ENCODE measurements at regions not wholly inside any gene's neighbourhood (a gene's known extent, or its start where the extent isn't known, plus 50 kb on each side); places are given as distances from the start of the nearest gene placed in this dataset.

DNA sequence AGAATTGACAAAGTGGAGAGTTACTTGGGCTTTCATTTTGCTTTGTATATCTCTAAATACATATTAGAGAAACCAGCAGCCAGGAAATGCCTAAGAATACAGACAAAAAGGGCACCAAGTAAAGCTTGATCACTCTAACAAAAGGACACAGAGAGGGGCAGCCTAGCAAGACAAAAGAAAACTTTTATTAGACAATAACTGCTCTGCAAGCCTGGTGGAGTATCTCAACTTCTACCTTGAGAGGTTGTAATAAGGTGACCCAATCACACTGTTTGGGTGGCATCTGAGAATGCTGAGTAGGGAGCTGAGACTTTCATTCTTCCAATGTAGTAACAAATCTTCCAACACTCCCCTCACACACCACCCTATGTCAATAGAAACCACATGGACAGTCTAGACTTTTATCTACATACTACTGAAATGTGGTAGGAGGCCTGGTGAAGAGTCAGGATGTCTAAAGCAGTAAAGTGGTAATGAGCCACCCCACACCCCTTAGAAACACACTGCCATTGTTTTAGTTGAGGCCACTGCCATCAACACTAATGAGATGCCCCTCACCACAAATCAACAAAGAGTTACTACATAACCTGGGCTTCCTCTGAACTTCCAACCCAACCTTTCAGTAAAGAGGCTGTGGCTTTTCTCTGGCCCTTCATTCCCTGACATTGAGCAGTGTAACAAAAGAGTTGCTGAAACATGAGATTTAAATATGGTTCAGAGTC, 726.7 kb upstream of the POU3F3 start:
- no peak for DNase-seq
- TF ChIP-seq ELF1 (IDR thresholded peaks at IDR 0.05), result no peak
- no peak for TF ChIP-seq GATA2 (CRISPR knock-in tag; IDR thresholded peaks at IDR 0.05)
- TF ChIP-seq, protein P1, sequence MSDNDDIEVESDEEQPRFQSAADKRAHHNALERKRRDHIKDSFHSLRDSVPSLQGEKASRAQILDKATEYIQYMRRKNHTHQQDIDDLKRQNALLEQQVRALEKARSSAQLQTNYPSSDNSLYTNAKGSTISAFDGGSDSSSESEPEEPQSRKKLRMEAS (IDR thresholded peaks at IDR 0.05; ENCODE audit: low read depth), result no peak
- no peak for TF ChIP-seq NFIC (IDR thresholded peaks at IDR 0.05; ENCODE audit: borderline replicate concordance)
- no peak for TF ChIP-seq YY1 (IDR thresholded peaks at IDR 0.05; ENCODE audit: low read depth)
- no peak for TF ChIP-seq POLR2AphosphoS5 (IDR thresholded peaks at IDR 0.05; ENCODE audit: low read depth, low read length)
- no peak for TF ChIP-seq GABPA (IDR thresholded peaks at IDR 0.05; ENCODE audit: low read depth)
- TF ChIP-seq TEAD4 (IDR thresholded peaks at IDR 0.05; ENCODE audit: borderline replicate concordance, insufficient read depth), result no peak
- TF ChIP-seq CHD2 (IDR thresholded peaks at IDR 0.05; ENCODE audit: low read length, partially characterized antibody), result no peak
- TF ChIP-seq, protein P2, sequence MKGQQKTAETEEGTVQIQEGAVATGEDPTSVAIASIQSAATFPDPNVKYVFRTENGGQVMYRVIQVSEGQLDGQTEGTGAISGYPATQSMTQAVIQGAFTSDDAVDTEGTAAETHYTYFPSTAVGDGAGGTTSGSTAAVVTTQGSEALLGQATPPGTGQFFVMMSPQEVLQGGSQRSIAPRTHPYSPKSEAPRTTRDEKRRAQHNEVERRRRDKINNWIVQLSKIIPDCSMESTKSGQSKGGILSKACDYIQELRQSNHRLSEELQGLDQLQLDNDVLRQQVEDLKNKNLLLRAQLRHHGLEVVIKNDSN (IDR thresholded peaks at IDR 0.05; ENCODE audit: borderline replicate concordance, low read depth), result no peak
- no peak for TF ChIP-seq NRF1 (IDR thresholded peaks at IDR 0.05; ENCODE audit: low read depth, low read length)
- TF ChIP-seq, protein P3, sequence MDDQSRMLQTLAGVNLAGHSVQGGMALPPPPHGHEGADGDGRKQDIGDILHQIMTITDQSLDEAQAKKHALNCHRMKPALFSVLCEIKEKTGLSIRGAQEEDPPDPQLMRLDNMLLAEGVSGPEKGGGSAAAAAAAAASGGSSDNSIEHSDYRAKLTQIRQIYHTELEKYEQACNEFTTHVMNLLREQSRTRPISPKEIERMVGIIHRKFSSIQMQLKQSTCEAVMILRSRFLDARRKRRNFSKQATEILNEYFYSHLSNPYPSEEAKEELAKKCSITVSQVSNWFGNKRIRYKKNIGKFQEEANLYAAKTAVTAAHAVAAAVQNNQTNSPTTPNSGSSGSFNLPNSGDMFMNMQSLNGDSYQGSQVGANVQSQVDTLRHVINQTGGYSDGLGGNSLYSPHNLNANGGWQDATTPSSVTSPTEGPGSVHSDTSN (IDR thresholded peaks at IDR 0.05), result no peak
- TF ChIP-seq MXI1 (IDR thresholded peaks at IDR 0.05; ENCODE audit: low read depth, low read length), result no peak
- no peak for TF ChIP-seq SIN3A (IDR thresholded peaks at IDR 0.05; ENCODE audit: borderline replicate concordance, low read depth, low read length)
- TF ChIP-seq FOSL2 (IDR thresholded peaks at IDR 0.05; ENCODE audit: borderline replicate concordance, low read depth), result no peak
- TF ChIP-seq, protein P4, sequence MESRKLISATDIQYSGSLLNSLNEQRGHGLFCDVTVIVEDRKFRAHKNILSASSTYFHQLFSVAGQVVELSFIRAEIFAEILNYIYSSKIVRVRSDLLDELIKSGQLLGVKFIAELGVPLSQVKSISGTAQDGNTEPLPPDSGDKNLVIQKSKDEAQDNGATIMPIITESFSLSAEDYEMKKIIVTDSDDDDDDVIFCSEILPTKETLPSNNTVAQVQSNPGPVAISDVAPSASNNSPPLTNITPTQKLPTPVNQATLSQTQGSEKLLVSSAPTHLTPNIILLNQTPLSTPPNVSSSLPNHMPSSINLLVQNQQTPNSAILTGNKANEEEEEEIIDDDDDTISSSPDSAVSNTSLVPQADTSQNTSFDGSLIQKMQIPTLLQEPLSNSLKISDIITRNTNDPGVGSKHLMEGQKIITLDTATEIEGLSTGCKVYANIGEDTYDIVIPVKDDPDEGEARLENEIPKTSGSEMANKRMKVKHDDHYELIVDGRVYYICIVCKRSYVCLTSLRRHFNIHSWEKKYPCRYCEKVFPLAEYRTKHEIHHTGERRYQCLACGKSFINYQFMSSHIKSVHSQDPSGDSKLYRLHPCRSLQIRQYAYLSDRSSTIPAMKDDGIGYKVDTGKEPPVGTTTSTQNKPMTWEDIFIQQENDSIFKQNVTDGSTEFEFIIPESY (IDR thresholded peaks at IDR 0.05; ENCODE audit: borderline replicate concordance, low read depth), result no peak
- TF ChIP-seq JUND (IDR thresholded peaks at IDR 0.05), result no peak
- no peak for TF ChIP-seq EZH2phosphoT487 (IDR thresholded peaks at IDR 0.05; ENCODE audit: borderline replicate concordance, low read depth)
- TF ChIP-seq, protein P5, sequence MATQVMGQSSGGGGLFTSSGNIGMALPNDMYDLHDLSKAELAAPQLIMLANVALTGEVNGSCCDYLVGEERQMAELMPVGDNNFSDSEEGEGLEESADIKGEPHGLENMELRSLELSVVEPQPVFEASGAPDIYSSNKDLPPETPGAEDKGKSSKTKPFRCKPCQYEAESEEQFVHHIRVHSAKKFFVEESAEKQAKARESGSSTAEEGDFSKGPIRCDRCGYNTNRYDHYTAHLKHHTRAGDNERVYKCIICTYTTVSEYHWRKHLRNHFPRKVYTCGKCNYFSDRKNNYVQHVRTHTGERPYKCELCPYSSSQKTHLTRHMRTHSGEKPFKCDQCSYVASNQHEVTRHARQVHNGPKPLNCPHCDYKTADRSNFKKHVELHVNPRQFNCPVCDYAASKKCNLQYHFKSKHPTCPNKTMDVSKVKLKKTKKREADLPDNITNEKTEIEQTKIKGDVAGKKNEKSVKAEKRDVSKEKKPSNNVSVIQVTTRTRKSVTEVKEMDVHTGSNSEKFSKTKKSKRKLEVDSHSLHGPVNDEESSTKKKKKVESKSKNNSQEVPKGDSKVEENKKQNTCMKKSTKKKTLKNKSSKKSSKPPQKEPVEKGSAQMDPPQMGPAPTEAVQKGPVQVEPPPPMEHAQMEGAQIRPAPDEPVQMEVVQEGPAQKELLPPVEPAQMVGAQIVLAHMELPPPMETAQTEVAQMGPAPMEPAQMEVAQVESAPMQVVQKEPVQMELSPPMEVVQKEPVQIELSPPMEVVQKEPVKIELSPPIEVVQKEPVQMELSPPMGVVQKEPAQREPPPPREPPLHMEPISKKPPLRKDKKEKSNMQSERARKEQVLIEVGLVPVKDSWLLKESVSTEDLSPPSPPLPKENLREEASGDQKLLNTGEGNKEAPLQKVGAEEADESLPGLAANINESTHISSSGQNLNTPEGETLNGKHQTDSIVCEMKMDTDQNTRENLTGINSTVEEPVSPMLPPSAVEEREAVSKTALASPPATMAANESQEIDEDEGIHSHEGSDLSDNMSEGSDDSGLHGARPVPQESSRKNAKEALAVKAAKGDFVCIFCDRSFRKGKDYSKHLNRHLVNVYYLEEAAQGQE (IDR thresholded peaks at IDR 0.05; ENCODE audit: low read depth, low read length), result no peak
- TF ChIP-seq EP300 (IDR thresholded peaks at IDR 0.05; ENCODE audit: borderline replicate concordance in 1 of 2, low read depth in 1 of 2, low read length in 1 of 2), result no peak
- POLR2A ChIA-PET, result no interaction called here

More for the DNA sequence above, 726.7 kb upstream of the POU3F3 start:
- Histone ChIP-seq H3K79me2 (ENCODE audit: insufficient read depth) (no peaks in the 10 kb centered on the region), H3K27me3 (ENCODE audit: insufficient read depth) (no peaks in the 10 kb centered on the region), H3K9me2 (no peaks in the 10 kb centered on the region), H3K4me3 (ENCODE audit: low read depth in 2 of 2, low read length in 1 of 2) (no peak overlapping the region), H3K4me2 (no peak overlapping the region), H3K9me3 (no peaks in the 10 kb centered on the region; the same call in 1 of the 2 replicates), H2AFZ (ENCODE audit: low read depth) (no peak overlapping the region), H3F3A (replicated peaks; ENCODE audit: insufficient read depth) (no peaks in the 10 kb centered on the region), H3K9ac (no peak overlapping the region), H4K20me1 (ENCODE audit: insufficient read depth) (no peaks in the 10 kb centered on the region), H3K36me3 (replicated peaks in 1 of 2; ENCODE audit: control insufficient read depth in 1 of 2, insufficient read depth in 2 of 2, low read length in 1 of 2) (no peaks in the 10 kb centered on the region), H3K4me1 (ENCODE audit: control insufficient read depth in 1 of 2, insufficient read depth in 2 of 2, low read depth in 1 of 2, low read length in 1 of 2) (no peaks in the 10 kb centered on the region), H3K27ac (ENCODE audit: low read depth in 2 of 2, low read length in 1 of 2) (no peak overlapping the region)
- CTCF ChIA-PET, result no interaction called here
